Heart right ventricle (tissue), 16 donors: ENCODE measurements at regions not wholly inside any gene's neighbourhood (a gene's known extent, or its start where the extent isn't known, plus 50 kb on each side); places are given as distances from the start of the nearest gene placed in this dataset.
"Not testable (repeated sequence)": the region's sequence is repeated elsewhere in the genome, so short reads cannot be mapped to it uniquely, and the experiment has no call there.

ENCODE experiments used
- ATAC-seq, 8 donors: fragments of 200-7000 bp; cut with Tn5 transposase; one replicate each; pipeline ENCODE4 v1.9.1; 2020; ENCODE audit warnings: mild to moderate bottlenecking in 8 of 8, moderate library complexity in 8 of 8, moderate number of reproducible peaks in 1 of 8
- DNase-seq, 2 donors: peaks; one replicate each; pipeline ENCODE4 v3.0.0-alpha.2; 2020
- H3K27ac ChIP-seq, 10 donors: fragments of 200-600 bp; sonication (generic) in 2 of 10; one replicate each; pipeline versions ENCODE4 v1.5.0 to v1.8.0; 2020 to 2022; ENCODE audit warnings: mild to moderate bottlenecking in 3 of 10
- H3K27me3 ChIP-seq, 7 donors: fragments of 200-600 bp; one replicate each; pipeline ENCODE4 v1.8.0; 2021 to 2022; ENCODE audit warnings: mild to moderate bottlenecking in 2 of 7
- H3K36me3 ChIP-seq, 9 donors: fragments of 200-600 bp; sonication (generic) in 1 of 9; one replicate each; pipeline versions ENCODE4 v1.5.0 to v1.8.0; 2020 to 2022; ENCODE audit warnings: mild to moderate bottlenecking in 2 of 9
- H3K4me1 ChIP-seq, 9 donors: fragments of 200-600 bp; sonication (generic) in 1 of 9; one replicate each; pipeline versions ENCODE4 v1.5.0 to v1.8.0; 2020 to 2022; ENCODE audit warnings: mild to moderate bottlenecking in 4 of 9
- H3K4me3 ChIP-seq, 10 donors: fragments of 200-600 bp; sonication (generic) in 2 of 10; one replicate each; pipeline versions ENCODE4 v1.5.0 to v1.8.0; 2020 to 2022; ENCODE audit warnings: mild to moderate bottlenecking in 7 of 10, moderate library complexity in 2 of 10
- H3K9me3 ChIP-seq, 11 donors: fragments of 200-600 bp in 10 of 11; sonication (generic) in 2 of 11; one replicate each; pipeline versions ENCODE4 v1.5.0 to v1.8.0; 2013 to 2022; ENCODE audit warnings: mild to moderate bottlenecking in 2 of 11, control low read depth in 1 of 11, moderate library complexity in 1 of 11
- WGBS, 2 donors: extraction: QIAGEN DNeasy Blood & Tissue Kit; methylation state at CpG; one replicate each; pipeline ENCODE4 v1.1.7; 2013; ENCODE audit warnings: inconsistent platforms in 1 of 2; 5-methylcytosine and 5-hydroxymethylcytosine counted together
- intact Hi-C, 10 donors: fragments of 100-400 bp; cut with DNase I; formaldehyde crosslinking; loops; one replicate each; pipeline versions ENCODE4 v1.11.1 to v1.14.2; 2022
- TF ChIP-seq, protein P1 (sequence below), 9 donors: fragments of 200-600 bp; sonication (generic) in 2 of 9; IDR thresholded peaks; one replicate each; pipeline versions ENCODE4 v1.5.0 to v1.8.0; 2021 to 2022; ENCODE audit warnings: antibody characterized with exemption in 9 of 9, mild to moderate bottlenecking in 5 of 9, moderate library complexity in 1 of 9
- donor health status: Arrhythmogenic right ventricular cardiomyopathy.
- donor health status: ischemic (EF 13 %, LVEDD 7.1; RV severe dilation, severe dysfunction).
- donor health status: healthy with polysubstance abuse.
- donor health status: DM: no; HTN: yes; CAD: no.
- donor health status: DM: no; HTN: no; CAD: no.
- donor health status: ischemic (EF 25% LVEDD 6.9; RV normal size, moderate dysfunction).
- donor health status: ischemic (EF 25% LVEDD 5.7; RV mildly dilated, moderate dysfunction).
- donor health status: healthy.
- donor health status: DM: yes; HTN: yes; CAD: no.
- donor health status: Ischemic cardiomyopathy.
- donor health status: ischemic (EF 35%, LVEDD 5.7; RV mildly dilated, moderate dysfunction).
- donor health status: nonischemic (EF 11% LVEDD 7.7; RV severe dilation, severe dysfunction).
- donor health status: DM: yes; HTN: yes; CAD: no.
- donor health status: PGD.
- donor health status: ischemic (EF 29% LVEDD 5.4; RV normal size, mild dysfunction).
- donor health status: nonischemic (EF 23%, LVEDD 6.1; RV moderate dilation, normal function).

GRCh38 chr11:23314162-23314561 is 453.9 kb upstream of the CCDC179 start:
- intact Hi-C loops = no loop called here
- TF ChIP-seq, protein P1, sequence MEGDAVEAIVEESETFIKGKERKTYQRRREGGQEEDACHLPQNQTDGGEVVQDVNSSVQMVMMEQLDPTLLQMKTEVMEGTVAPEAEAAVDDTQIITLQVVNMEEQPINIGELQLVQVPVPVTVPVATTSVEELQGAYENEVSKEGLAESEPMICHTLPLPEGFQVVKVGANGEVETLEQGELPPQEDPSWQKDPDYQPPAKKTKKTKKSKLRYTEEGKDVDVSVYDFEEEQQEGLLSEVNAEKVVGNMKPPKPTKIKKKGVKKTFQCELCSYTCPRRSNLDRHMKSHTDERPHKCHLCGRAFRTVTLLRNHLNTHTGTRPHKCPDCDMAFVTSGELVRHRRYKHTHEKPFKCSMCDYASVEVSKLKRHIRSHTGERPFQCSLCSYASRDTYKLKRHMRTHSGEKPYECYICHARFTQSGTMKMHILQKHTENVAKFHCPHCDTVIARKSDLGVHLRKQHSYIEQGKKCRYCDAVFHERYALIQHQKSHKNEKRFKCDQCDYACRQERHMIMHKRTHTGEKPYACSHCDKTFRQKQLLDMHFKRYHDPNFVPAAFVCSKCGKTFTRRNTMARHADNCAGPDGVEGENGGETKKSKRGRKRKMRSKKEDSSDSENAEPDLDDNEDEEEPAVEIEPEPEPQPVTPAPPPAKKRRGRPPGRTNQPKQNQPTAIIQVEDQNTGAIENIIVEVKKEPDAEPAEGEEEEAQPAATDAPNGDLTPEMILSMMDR (IDR thresholded peaks at IDR 0.05) = no peak
- no peaks in the 10 kb centered on the region for H3K4me1 ChIP-seq
- 44 to 45% methylated on average over 3 of the region's 3 CpGs for WGBS, 2 donors
- peaks cover 0 to 17% (median 0%) of the 10 kb centered on the region in 11 donors for H3K9me3 ChIP-seq
- no peak overlapping the region for H3K4me3 ChIP-seq
- no peaks in the 10 kb centered on the region for H3K36me3 ChIP-seq
- DNase-seq (no peak), ATAC-seq (no peak)
- no peaks in the 10 kb centered on the region for H3K27me3 ChIP-seq
- no peak overlapping the region for H3K27ac ChIP-seq

- Histone ChIP-seq H3K4me1 (no peaks in the 10 kb centered on the region), H3K9me3 (peaks cover 0 to 24% (median 0%) of the 10 kb centered on the region in 11 donors), H3K27me3 (no peaks in the 10 kb centered on the region), H3K36me3 (no peaks in the 10 kb centered on the region), H3K4me3 (no peak overlapping the region), H3K27ac (no peak overlapping the region)
- ATAC-seq = no peak
- no peak for DNase-seq
- TF ChIP-seq, protein P1 (IDR thresholded peaks at IDR 0.05) = no peak
- intact Hi-C loops = no loop called here
- WGBS, 2 donors = 79 to 93% methylated on average over 3 of the region's 3 CpGs
These were observed 455.0 kb upstream of the CCDC179 start for GRCh38 chr11:23315286-23315685.

DNA sequence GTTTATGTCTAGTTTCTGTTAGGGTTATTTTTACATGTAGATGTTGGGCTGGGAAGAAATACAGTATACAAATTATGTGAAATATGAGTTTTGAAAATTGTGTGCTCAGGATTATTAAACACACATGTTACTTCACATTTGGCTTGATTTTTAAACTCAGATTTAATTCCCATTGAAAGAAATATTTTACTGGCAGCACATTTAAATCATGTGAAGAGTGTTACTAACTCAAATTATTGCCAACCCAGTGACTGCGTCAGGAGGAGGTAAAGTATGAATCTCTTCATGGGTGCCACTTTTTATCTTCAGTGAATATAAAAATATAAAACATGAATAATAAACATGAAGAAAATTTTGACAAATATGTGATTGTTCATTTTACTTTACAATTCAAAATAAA is 457.5 kb upstream of the CCDC179 start:
- Histone ChIP-seq H3K9me3 (peaks cover 0 to 45% (median 0%) of the 10 kb centered on the region in 11 donors), H3K27ac (no peak overlapping the region), H3K4me1 (no peaks in the 10 kb centered on the region), H3K4me3 (no peak overlapping the region), H3K27me3 (no peaks in the 10 kb centered on the region), H3K36me3 (no peaks in the 10 kb centered on the region)
- WGBS, 2 donors = 88 to 91% methylated on average over 1 of the region's 1 CpG
- intact Hi-C loops = no loop called here
- DNase-seq (no peak), ATAC-seq (no peak)
- TF ChIP-seq, protein P1 (IDR thresholded peaks at IDR 0.05) = no peak

DNA sequence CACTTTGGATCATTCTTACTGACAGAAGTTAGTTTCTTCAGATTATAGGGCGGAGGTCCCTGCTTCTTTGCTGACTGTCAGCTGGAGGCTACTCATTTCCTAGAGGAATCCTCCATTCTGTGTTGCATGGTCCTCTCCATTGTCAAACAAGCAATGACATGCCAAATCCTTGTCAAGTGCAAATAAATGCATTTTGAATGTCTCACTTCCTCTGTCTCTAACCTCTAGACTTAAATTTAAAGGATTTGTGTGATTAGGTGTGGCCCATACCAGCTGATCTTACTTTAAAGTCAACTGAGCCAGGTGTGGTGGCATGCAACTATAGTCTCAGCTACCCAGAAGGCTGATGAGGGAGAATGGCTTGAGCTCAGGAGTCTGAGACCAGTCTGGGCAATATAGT is 458.4 kb upstream of the CCDC179 start:
- no peak for ATAC-seq
- WGBS, 2 donors = 74 to 79% methylated on average over 1 of the region's 1 CpG
- intact Hi-C loops = no loop called here
- Histone ChIP-seq H3K27me3 (no peaks in the 10 kb centered on the region), H3K4me1 (no peaks in the 10 kb centered on the region), H3K9me3 (peaks cover 0 to 49% (median 0%) of the 10 kb centered on the region in 11 donors), H3K36me3 (no peaks in the 10 kb centered on the region), H3K4me3 (no peak overlapping the region), H3K27ac (no peak overlapping the region)
- no peak for DNase-seq
- TF ChIP-seq, protein P1 (IDR thresholded peaks at IDR 0.05) = no peak

GRCh38 chr11:23320131-23320530 is 459.9 kb upstream of the CCDC179 start:
- Histone ChIP-seq H3K9me3 (peaks cover 0 to 58% (median 0%) of the 10 kb centered on the region in 11 donors), H3K4me1 (no peaks in the 10 kb centered on the region), H3K27ac (no peak overlapping the region), H3K27me3 (no peaks in the 10 kb centered on the region), H3K4me3 (no peak overlapping the region), H3K36me3 (no peaks in the 10 kb centered on the region)
- no peak for DNase-seq
- TF ChIP-seq, protein P1 (IDR thresholded peaks at IDR 0.05) = no peak
- intact Hi-C loops = no loop called here
- no peak for ATAC-seq

GRCh38 chr11:23335586-23335985 is 475.3 kb upstream of the CCDC179 start:
- DNase-seq, H3K27ac ChIP-seq, H3K4me3 ChIP-seq, H3K27me3 ChIP-seq, ATAC-seq, intact Hi-C loops, H3K36me3 ChIP-seq, H3K4me1 ChIP-seq: not testable (repeated sequence)
- peaks cover 0 to 13% (median 0%) of the 10 kb centered on the region in 11 donors for H3K9me3 ChIP-seq
- WGBS, 2 donors = 77 to 84% methylated on average over 6 of the region's 6 CpGs
